GM12892 (cell line): ENCODE measurements at regions not wholly inside any gene's neighbourhood (a gene's known extent, or its start where the extent isn't known, plus 50 kb on each side); places are given as distances from the start of the nearest gene placed in this dataset.

Experiments
- POLR2A ChIP-seq: IDR thresholded peaks from 2 replicates; pipeline ENCODE4 v1.6.1; 2011; ENCODE audit warnings: low read depth, low read length, control low read depth
- POLR2AphosphoS5 ChIP-seq: IDR thresholded peaks from 2 replicates; pipeline ENCODE4 v1.6.1; 2011; ENCODE audit warnings: low read depth, low read length, control low read depth

GRCh38 chr18:40233931-40234616 is 1721.0 kb upstream of the PIK3C3 start:
- TF ChIP-seq POLR2AphosphoS5, result no peak
- no peak for TF ChIP-seq POLR2A
